Prostate gland (tissue), 2 donors: ENCODE measurements at regions not wholly inside any gene's neighbourhood (a gene's known extent, or its start where the extent isn't known, plus 50 kb on each side); places are given as distances from the start of the nearest gene placed in this dataset.
"Not testable (repeated sequence)": the region's sequence is repeated elsewhere in the genome, so short reads cannot be mapped to it uniquely, and the experiment has no call there.

ENCODE experiments used
- DNase-seq: peaks from one replicate; pipeline ENCODE4 v3.0.0-alpha.2; 2019; ENCODE audit warnings: low spot score
- H3K27ac ChIP-seq, 2 donors: fragments of 200-600 bp; sonication (generic); 2 replicates each; pipeline ENCODE4 v1.5.1; 2017 to 2019
- H3K27me3 ChIP-seq: fragments of 200-600 bp; sonication (generic); replicated peaks from 2 replicates; pipeline ENCODE4 v1.5.1; 2019; ENCODE audit not compliant: insufficient read depth
- H3K36me3 ChIP-seq, 2 donors: fragments of 200-600 bp; sonication (generic); 1 replicate in 1 of 2; 2 replicates in 1 of 2; pipeline versions ENCODE4 v1.5.1 to v1.8.1; 2017 to 2019
- H3K4me1 ChIP-seq: fragments of 200-600 bp; sonication (generic); replicated peaks from 2 replicates; pipeline ENCODE4 v1.5.1; 2019
- H3K4me3 ChIP-seq, 2 donors: fragments of 200-600 bp; sonication (generic); 2 replicates each; pipeline ENCODE4 v1.5.1; 2017 to 2019
- H3K9me3 ChIP-seq: fragments of 200-600 bp; sonication (generic); 2 replicates; pipeline ENCODE4 v1.5.1; 2017
- CTCF ChIP-seq, 4 experiments: fragments of 200-600 bp in 2 of 4; fragments of 450-650 bp in 2 of 4; sonication (generic) in 2 of 4; IDR thresholded peaks; 1 replicate in 3 of 4; 2 replicates in 1 of 4; pipeline ENCODE4 v1.5.1; 2016 to 2019; ENCODE audit warnings: antibody characterized with exemption in 4 of 4, mild to moderate bottlenecking in 2 of 4, moderate library complexity in 2 of 4
- POLR2A ChIP-seq: fragments of 450-650 bp; IDR thresholded peaks from one replicate; pipeline ENCODE4 v1.6.1; 2016; ENCODE audit warnings: antibody characterized with exemption, mild to moderate bottlenecking
- POLR2AphosphoS5 ChIP-seq: sonication (generic); formaldehyde crosslinking; IDR thresholded peaks from one replicate; pipeline ENCODE4 v1.6.1; 2017; ENCODE audit warnings: antibody characterized with exemption
- WGBS: methylation state at CpG from one replicate; pipeline ENCODE4 v1.1.5; 2018; 5-methylcytosine and 5-hydroxymethylcytosine counted together
- intact Hi-C: fragments of 100-400 bp; cut with DNase I; formaldehyde crosslinking; loops from one replicate; pipeline ENCODE4 v1.14.2; 2022

- H3K27me3 ChIP-seq, DNase-seq, intact Hi-C loops, H3K4me1 ChIP-seq, H3K27ac ChIP-seq, H3K36me3 ChIP-seq, H3K9me3 ChIP-seq, H3K4me3 ChIP-seq: not testable (repeated sequence)
- WGBS, result 79% methylated on average over 23 of the region's 23 CpGs
Measured at GRCh38 chr16:29143739-29144668, 159.2 kb downstream of the LAT start.

GRCh38 chr16:29142506-29142905 lies 157.7 kb downstream of the LAT start:
- H3K9me3 ChIP-seq, DNase-seq, H3K4me3 ChIP-seq, intact Hi-C loops, H3K27me3 ChIP-seq, H3K36me3 ChIP-seq, H3K4me1 ChIP-seq, H3K27ac ChIP-seq: not testable (repeated sequence)
- 88% methylated on average over 14 of the region's 14 CpGs for WGBS

GRCh38 chr16:29141586-29142324 lies 156.9 kb downstream of the LAT start:
- no peak for TF ChIP-seq CTCF (IDR thresholded peaks at IDR 0.05)
- TF ChIP-seq POLR2A, result no peak
- no peak for TF ChIP-seq POLR2AphosphoS5
- Histone ChIP-seq H3K4me1 (no peaks in the 10 kb centered on the region), H3K27ac (no peak overlapping the region), H3K4me3 (no peak overlapping the region), H3K27me3 (no peaks in the 10 kb centered on the region), H3K36me3 (no peaks in the 10 kb centered on the region), H3K9me3 (no peaks in the 10 kb centered on the region)
- WGBS, result 83% methylated on average over 34 of the region's 35 CpGs
- intact Hi-C loops, result no loop called here
- DNase-seq, result no peak

GRCh38 chr16:29141121-29141520 lies 156.3 kb downstream of the LAT start:
- H3K4me1 ChIP-seq, H3K4me3 ChIP-seq, H3K9me3 ChIP-seq, H3K36me3 ChIP-seq, intact Hi-C loops, H3K27ac ChIP-seq, H3K27me3 ChIP-seq, DNase-seq: not testable (repeated sequence)
- 94% methylated on average over 12 of the region's 12 CpGs for WGBS

- intact Hi-C loops, H3K27ac ChIP-seq: not testable (repeated sequence)
- 64% methylated on average over 41 of the region's 44 CpGs for whole genome bisulfite sequencing
Measured at GRCh38 chr16:29139901-29140855, 155.3 kb downstream of the LAT start.

GRCh38 chr16:29139261-29139802 lies 154.5 kb downstream of the LAT start:
- Histone ChIP-seq H3K27me3 (no peaks in the 10 kb centered on the region), H3K27ac (no peak overlapping the region), H3K4me1 (no peaks in the 10 kb centered on the region), H3K36me3 (no peaks in the 10 kb centered on the region), H3K9me3 (no peaks in the 10 kb centered on the region), H3K4me3 (no peak overlapping the region)
- no peak for DNase-seq
- TF ChIP-seq POLR2AphosphoS5, result no peak
- no peak for TF ChIP-seq CTCF (IDR thresholded peaks at IDR 0.05)
- TF ChIP-seq POLR2A, result no peak
- 55% methylated on average over 17 of the region's 17 CpGs for WGBS
- intact Hi-C loops, result no loop called here

More at GRCh38 chr16:29139901-29140855, 155.3 kb downstream of the LAT start:
- not testable (repeated sequence) for H3K4me3 ChIP-seq, H3K27me3 ChIP-seq, H3K4me1 ChIP-seq, H3K36me3 ChIP-seq, DNase-seq, H3K9me3 ChIP-seq

- H3K27me3 ChIP-seq, DNase-seq, intact Hi-C loops, H3K27ac ChIP-seq, H3K36me3 ChIP-seq, H3K4me3 ChIP-seq, H3K9me3 ChIP-seq, H3K4me1 ChIP-seq: not testable (repeated sequence)
- 54% methylated on average over 11 of the region's 11 CpGs for WGBS
Measured at GRCh38 chr16:29138698-29139097, 153.8 kb downstream of the LAT start.

GRCh38 chr16:29137894-29138662 lies 153.2 kb downstream of the LAT start:
- intact Hi-C loops, H3K36me3 ChIP-seq, H3K9me3 ChIP-seq, H3K27ac ChIP-seq, H3K4me3 ChIP-seq, H3K4me1 ChIP-seq, H3K27me3 ChIP-seq, DNase-seq: not testable (repeated sequence)
- whole genome bisulfite sequencing, result 88% methylated on average over 26 of the region's 26 CpGs

GRCh38 chr16:29137461-29137860 lies 152.6 kb downstream of the LAT start:
- H3K27ac ChIP-seq, intact Hi-C loops, H3K4me1 ChIP-seq, H3K36me3 ChIP-seq, H3K27me3 ChIP-seq, H3K4me3 ChIP-seq, DNase-seq, H3K9me3 ChIP-seq: not testable (repeated sequence)
- 85% methylated on average over 7 of the region's 7 CpGs for WGBS
